HCT116 (cell line): ENCODE measurements at regions not wholly inside any gene's neighbourhood (a gene's known extent, or its start where the extent isn't known, plus 50 kb on each side); places are given as distances from the start of the nearest gene placed in this dataset.

Experiments used
- ATAC-seq: fragments of 200-7000 bp; cut with Tn5 transposase; 2 replicates; pipeline ENCODE4 v1.9.1; 2020; ENCODE audit warnings: mild to moderate bottlenecking, moderate library complexity
- BruUV-seq: library from RNA; stranded (reverse); fragments of 400-500 nt; replicated peaks from 2 replicates; lab custom pipeline; 2021; lab: Mats Ljungman, UMichigan
- CTCF ChIA-PET: fragments of 300-600 bp; sonication (Branson Sonifier 250); formaldehyde crosslinking; loops from one replicate; lab custom pipeline; 2021; ENCODE audit warnings: antibody characterized with exemption; lab: Charles Lee
- POLR2A ChIA-PET: fragments of 300-600, 350-600 bp; sonication (Branson Sonifier 250); formaldehyde crosslinking; loops from one replicate; lab custom pipeline; 2021; ENCODE audit warnings: antibody characterized with exemption; lab: Charles Lee
- RAD21 ChIA-PET, 2 experiments: fragments of 300-600 bp; sonication (Branson Sonifier 250); formaldehyde crosslinking; loops; one replicate each; lab custom pipeline; 2023; ENCODE audit warnings: low total read pairs in 2 of 2; ENCODE audit not compliant: uncharacterized antibody in 2 of 2, unreplicated experiment in 2 of 2, low non-redundant PET in 1 of 2; lab: Charles Lee
- DNase-seq: peaks from one replicate; pipeline ENCODE4 v3.0.0-alpha.2; 2010; ENCODE audit warnings: low read depth, low spot score
- H2AFZ ChIP-seq: fragments of 200-600 bp; shearing (Covaris generic), sonication (generic); 2 replicates; pipeline ENCODE4 v1.6.1; 2017; ENCODE audit warnings: low read depth, mixed run types, mixed read lengths, antibody characterized with exemption, low read length; ENCODE audit not compliant: poor library complexity, severe bottlenecking
- H3K27ac ChIP-seq: 2 replicates; pipeline ENCODE4 v1.5.1; 2012; ENCODE audit warnings: low read depth, low read length
- H3K27me3 ChIP-seq: fragments of 200-600 bp; sonication (generic); 2 replicates; pipeline ENCODE4 v1.6.1; 2016; ENCODE audit warnings: mixed run types, low read length, mixed read lengths; ENCODE audit not compliant: insufficient read depth
- H3K36me3 ChIP-seq, 2 experiments: fragments of 200-500 bp in 1 of 2; fragments of 200-600 bp in 1 of 2; sonication (Bioruptor generic) in 1 of 2; sonication (generic) in 1 of 2; 2 replicates each; pipeline versions ENCODE4 v1.5.1 to v1.6.1; 2014 to 2016; ENCODE audit warnings: low read length in 2 of 2, inconsistent platforms in 1 of 2, mixed read lengths in 1 of 2, mixed run types in 1 of 2; ENCODE audit not compliant: insufficient read depth in 2 of 2, control insufficient read depth in 1 of 2
- H3K4me1 ChIP-seq, 2 experiments: fragments of 200-600 bp in 1 of 2; sonication (generic) in 1 of 2; 2 replicates each; pipeline versions ENCODE4 v1.5.1 to v1.6.1; 2012 to 2017; ENCODE audit warnings: low read length in 2 of 2, inconsistent platforms in 1 of 2, mild to moderate bottlenecking in 1 of 2, mixed read lengths in 1 of 2, mixed run types in 1 of 2, moderate library complexity in 1 of 2; ENCODE audit not compliant: insufficient read depth in 2 of 2, control insufficient read depth in 1 of 2
- H3K4me2 ChIP-seq: fragments of 200-600 bp; sonication (generic); 2 replicates; pipeline ENCODE4 v1.6.1; 2017; ENCODE audit warnings: mixed run types, low read length, mixed read lengths
- H3K4me3 ChIP-seq, 2 experiments: fragments of 200-600 bp in 1 of 2; sonication (generic) in 1 of 2; replicated peaks in 1 of 2; 2 replicates each; pipeline ENCODE4 v1.5.1; 2011 to 2016; ENCODE audit warnings: low read length in 2 of 2, control low read depth in 1 of 2, low read depth in 1 of 2, mild to moderate bottlenecking in 1 of 2, mixed read lengths in 1 of 2, mixed run types in 1 of 2
- H3K79me2 ChIP-seq: fragments of 200-600 bp; sonication (generic); 2 replicates; pipeline ENCODE4 v1.6.1; 2017; ENCODE audit warnings: mild to moderate bottlenecking, mixed run types, low read length, moderate library complexity, mixed read lengths; ENCODE audit not compliant: insufficient read depth
- H3K9ac ChIP-seq: fragments of 200-600 bp; sonication (generic); 2 replicates; pipeline ENCODE4 v1.6.1; 2016; ENCODE audit warnings: low read length, mixed read lengths
- H3K9me2 ChIP-seq: fragments of 200-600 bp; sonication (generic), shearing (Covaris generic); 2 replicates; pipeline ENCODE4 v1.6.1; 2017; ENCODE audit warnings: mixed run types, mild to moderate bottlenecking, moderate library complexity; ENCODE audit not compliant: insufficient read depth
- H3K9me3 ChIP-seq, 2 experiments: fragments of 200-500 bp in 1 of 2; fragments of 200-600 bp in 1 of 2; sonication (Bioruptor generic) in 1 of 2; sonication (generic) in 1 of 2; 2 replicates each; pipeline ENCODE4 v1.6.1; 2014 to 2017; ENCODE audit warnings: low read length in 2 of 2, mixed read lengths in 2 of 2, inconsistent platforms in 1 of 2, low read depth in 1 of 2, mild to moderate bottlenecking in 1 of 2, mixed run types in 1 of 2, moderate library complexity in 1 of 2; ENCODE audit not compliant: control insufficient read depth in 1 of 2, insufficient read depth in 1 of 2
- H4K20me1 ChIP-seq: fragments of 200-600 bp; sonication (generic), shearing (Covaris generic); 2 replicates; pipeline ENCODE4 v1.6.1; 2017; ENCODE audit warnings: mixed run types, mild to moderate bottlenecking, moderate library complexity; ENCODE audit not compliant: insufficient read depth
- ATF3 ChIP-seq: IDR thresholded peaks from 2 replicates; pipeline ENCODE4 v1.6.1; 2012
- CEBPB ChIP-seq: IDR thresholded peaks from 2 replicates; pipeline ENCODE4 v1.6.1; 2012; ENCODE audit warnings: low read depth
- EGR1 ChIP-seq: IDR thresholded peaks from 2 replicates; pipeline ENCODE4 v1.6.1; 2012; ENCODE audit warnings: low read depth
- ELF1 ChIP-seq: IDR thresholded peaks from 2 replicates; pipeline ENCODE4 v1.6.1; 2012; ENCODE audit warnings: low read depth, borderline replicate concordance
- EZH2 ChIP-seq: fragments of 200-600 bp; sonication (generic); IDR thresholded peaks from 2 replicates; pipeline ENCODE4 v1.6.1; 2017; ENCODE audit warnings: antibody characterized with exemption, mixed run types
- EZH2phosphoT487 ChIP-seq: fragments of 200-600 bp; IDR thresholded peaks from 2 replicates; pipeline ENCODE4 v1.6.1; 2018; ENCODE audit warnings: antibody characterized with exemption, borderline replicate concordance
- JUND ChIP-seq: IDR thresholded peaks from 2 replicates; pipeline ENCODE4 v1.6.1; 2012
- MAX ChIP-seq: IDR thresholded peaks from 2 replicates; pipeline ENCODE4 v1.6.1; 2012
- POLR2A ChIP-seq: IDR thresholded peaks from 2 replicates; pipeline ENCODE4 v1.7.0; 2011; ENCODE audit warnings: borderline replicate concordance; ENCODE audit not compliant: insufficient read depth, insufficient read length; ENCODE audit errors: extremely low read depth
- RAD21 ChIP-seq: IDR thresholded peaks from 2 replicates; pipeline ENCODE4 v1.6.1; 2012; ENCODE audit warnings: low read depth, mild to moderate bottlenecking
- REST ChIP-seq: IDR thresholded peaks from 2 replicates; pipeline ENCODE4 v1.6.1; 2012; ENCODE audit warnings: low read depth
- SIN3A ChIP-seq: IDR thresholded peaks from 2 replicates; pipeline ENCODE4 v1.6.1; 2012; ENCODE audit warnings: low read depth
- SRF ChIP-seq: IDR thresholded peaks from 2 replicates; pipeline ENCODE4 v1.6.1; 2012; ENCODE audit warnings: low read depth
- YY1 ChIP-seq: IDR thresholded peaks from 2 replicates; pipeline ENCODE4 v1.6.1; 2011; ENCODE audit warnings: low read length, low read depth, moderate library complexity, mild to moderate bottlenecking; ENCODE audit not compliant: insufficient replicate concordance; ENCODE audit errors: extremely low read depth
- ZBTB33 ChIP-seq: IDR thresholded peaks from 2 replicates; pipeline ENCODE4 v1.6.1; 2011; ENCODE audit warnings: mild to moderate bottlenecking, low read length, moderate library complexity; ENCODE audit not compliant: insufficient replicate concordance; ENCODE audit errors: extremely low read depth
- ZFX ChIP-seq: fragments of 450-650 bp; IDR thresholded peaks from 2 replicates; pipeline ENCODE4 v1.6.1; 2017
- ZNF274 ChIP-seq: fragments of 200-500 bp; sonication (Bioruptor generic); IDR thresholded peaks from 2 replicates; pipeline ENCODE4 v1.6.1; 2014; ENCODE audit warnings: mild to moderate bottlenecking, low read depth, low read length, inconsistent platforms
- intact Hi-C: fragments of 100-400 bp; cut with micrococcal nuclease; formaldehyde crosslinking; loops from 2 replicates; pipeline ENCODE4 v1.10.0; 2022

GRCh38 chr7:51899611-51900010 lies 583.0 kb upstream of the COBL start:
- intact Hi-C loops, result no loop called here
- H2AFZ ChIP-seq, result no peak overlapping the region
- H3K9ac ChIP-seq, result no peak overlapping the region
- H3K9me2 ChIP-seq, result no peaks in the 10 kb centered on the region
- ChIA-PET CTCF (no interaction called here), RAD21 (no interaction called here), POLR2A (no interaction called here)
- DNase-seq (no peak), ATAC-seq (no peak)
- H3K4me2 ChIP-seq, result no peak overlapping the region
- no peaks in the 10 kb centered on the region for H3K79me2 ChIP-seq
- H3K27ac ChIP-seq, result no peak overlapping the region
- BruUV-seq, result no TSS peak
- peaks cover 0 to 10% of the 10 kb centered on the region in 2 experiments; a peak in 2 of 4 replicates for H3K9me3 ChIP-seq
- no peaks in the 10 kb centered on the region for H3K4me1 ChIP-seq
- no peak overlapping the region for H3K4me3 ChIP-seq
- no peaks in the 10 kb centered on the region for H3K27me3 ChIP-seq
- H3K36me3 ChIP-seq, result no peaks in the 10 kb centered on the region
- TF ChIP-seq POLR2A (no peak), EZH2phosphoT487 (no peak), YY1 (no peak), ZNF274 (no peak), EZH2 (no peak)
- no peaks in the 10 kb centered on the region for H4K20me1 ChIP-seq

GRCh38 chr7:51882412-51882811 lies 565.8 kb upstream of the COBL start:
- H3K9me2 ChIP-seq, result no peaks in the 10 kb centered on the region
- ChIA-PET POLR2A (no interaction called here), CTCF (no interaction called here), RAD21 (no interaction called here)
- H3K9me3 ChIP-seq, result peaks cover 15% of the 10 kb centered on the region in 2 experiments; a peak in 2 of 4 replicates
- no peak overlapping the region for H3K4me2 ChIP-seq
- H3K4me1 ChIP-seq, result no peaks in the 10 kb centered on the region
- ATAC-seq (no peak), DNase-seq (no peak)
- H3K9ac ChIP-seq, result no peak overlapping the region
- no peak overlapping the region for H3K4me3 ChIP-seq
- H3K36me3 ChIP-seq, result no peaks in the 10 kb centered on the region
- H3K79me2 ChIP-seq, result no peaks in the 10 kb centered on the region
- no peaks in the 10 kb centered on the region for H4K20me1 ChIP-seq
- BruUV-seq, result no TSS peak
- intact Hi-C loops, result no loop called here
- no peak overlapping the region for H3K27ac ChIP-seq
- H2AFZ ChIP-seq, result no peak overlapping the region
- H3K27me3 ChIP-seq, result no peaks in the 10 kb centered on the region
- TF ChIP-seq ATF3, result no peak
- no peak for TF ChIP-seq ZBTB33
- no peak for TF ChIP-seq SIN3A
- no peak for TF ChIP-seq JUND
- TF ChIP-seq ZFX, result no peak
- TF ChIP-seq SRF, result no peak
- no peak for TF ChIP-seq EGR1
- no peak for TF ChIP-seq MAX
- no peak for TF ChIP-seq ZNF274
- no peak for TF ChIP-seq REST
- TF ChIP-seq RAD21, result no peak
- TF ChIP-seq POLR2A, result no peak
- TF ChIP-seq ELF1, result no peak
- TF ChIP-seq CEBPB, result no peak
